Keratinocyte (primary cell): ENCODE measurements at regions not wholly inside any gene's neighbourhood (a gene's known extent, or its start where the extent isn't known, plus 50 kb on each side); places are given as distances from the start of the nearest gene placed in this dataset.

ENCODE experiments used
- CTCF ChIP-seq, 3 experiments: IDR thresholded peaks in 1 of 3; conservative IDR thresholded peaks in 1 of 3; optimal IDR thresholded peaks in 1 of 3; 2 replicates in 2 of 3; 3 replicates in 1 of 3; pipeline versions ENCODE3 to v1.5.1; 2011; ENCODE audit warnings: low read length in 3 of 3, mild to moderate bottlenecking in 3 of 3, moderate library complexity in 2 of 3, control low read depth in 1 of 3, inconsistent platforms in 1 of 3; ENCODE audit not compliant: insufficient read depth in 2 of 3; ENCODE audit errors: extremely low read depth in 1 of 3
- EZH2 ChIP-seq: IDR thresholded peaks from one replicate; pipeline ENCODE4 v1.6.1; 2012; ENCODE audit warnings: inconsistent platforms, mild to moderate bottlenecking, low read length, moderate library complexity

GRCh38 chr19:28582344-28582743, 630.6 kb downstream of the UQCRFS1 start:
- TF ChIP-seq CTCF (optimal IDR thresholded peaks at IDR 0.05 in 1 of 3, IDR thresholded peaks at IDR 0.05 in 1 of 3, conservative IDR thresholded peaks at IDR 0.05 in 1 of 3; ENCODE audit: extremely low read depth in 1 of 3, insufficient read depth in 2 of 3, low read length in 3 of 3) (no peak), EZH2 (no peak)
